Osteocyte (in vitro differentiated cells): ENCODE measurements at regions not wholly inside any gene's neighbourhood (a gene's known extent, or its start where the extent isn't known, plus 50 kb on each side); places are given as distances from the start of the nearest gene placed in this dataset.

ENCODE experiments used
- DNase-seq: peaks from one replicate; pipeline ENCODE4 v3.0.0; 2021; ENCODE audit warnings: mixed read lengths; ENCODE audit not compliant: unreplicated experiment; ENCODE audit errors: extremely low spot score
- H3K27ac Mint-ChIP-seq: one replicate; pipeline ENCODE4 v1.8.0; 2021; ENCODE audit warnings: mild to moderate bottlenecking, mixed read lengths; ENCODE audit not compliant: unreplicated experiment
- H3K27me3 Mint-ChIP-seq: one replicate; pipeline ENCODE4 v1.8.0; 2021; ENCODE audit warnings: mixed read lengths; ENCODE audit not compliant: unreplicated experiment
- H3K36me3 Mint-ChIP-seq: one replicate; pipeline ENCODE4 v1.8.0; 2021; ENCODE audit warnings: mixed read lengths; ENCODE audit not compliant: unreplicated experiment
- H3K4me1 Mint-ChIP-seq: one replicate; pipeline ENCODE4 v1.8.0; 2021; ENCODE audit warnings: mixed read lengths; ENCODE audit not compliant: unreplicated experiment
- H3K4me3 Mint-ChIP-seq: one replicate; pipeline ENCODE4 v1.8.0; 2021; ENCODE audit warnings: mild to moderate bottlenecking, moderate library complexity, mixed read lengths; ENCODE audit not compliant: unreplicated experiment
- H3K9me3 Mint-ChIP-seq: one replicate; pipeline ENCODE4 v1.8.0; 2021; ENCODE audit warnings: mixed read lengths; ENCODE audit not compliant: unreplicated experiment
- CTCF ChIP-seq: fragments of 200-600 bp; sonication (generic); IDR thresholded peaks from 2 replicates; pipeline ENCODE4 v1.5.0; 2021; ENCODE audit warnings: antibody characterized with exemption, mild to moderate bottlenecking, moderate library complexity

GRCh38 chr5:57417320-57417719 lies 65.3 kb downstream of the ACTBL2 start:
- H3K36me3 Mint-ChIP-seq = no peaks in the 10 kb centered on the region
- no peak overlapping the region for H3K4me3 Mint-ChIP-seq
- TF ChIP-seq CTCF = no peak
- H3K4me1 Mint-ChIP-seq = peaks cover 12% of the 10 kb centered on the region
- H3K27ac Mint-ChIP-seq = no peak overlapping the region
- no peak for DNase-seq
- no peaks in the 10 kb centered on the region for H3K9me3 Mint-ChIP-seq
- peaks cover 6% of the 10 kb centered on the region for H3K27me3 Mint-ChIP-seq

- Mint-ChIP-seq H3K27ac (peak overlapping the region; percentile 42), H3K27me3 (peaks cover 6% of the 10 kb centered on the region), H3K9me3 (no peaks in the 10 kb centered on the region), H3K4me3 (no peak overlapping the region), H3K36me3 (no peaks in the 10 kb centered on the region), H3K4me1 (peaks cover 12% of the 10 kb centered on the region)
- TF ChIP-seq CTCF = no peak
- no peak for DNase-seq
Observed at GRCh38 chr5:57416278-57416994, 66.2 kb downstream of the ACTBL2 start.

GRCh38 chr5:57414857-57415256 lies 67.8 kb downstream of the ACTBL2 start:
- no peaks in the 10 kb centered on the region for H3K9me3 Mint-ChIP-seq
- H3K27me3 Mint-ChIP-seq = peaks cover 6% of the 10 kb centered on the region
- no peak for DNase-seq
- peaks cover 12% of the 10 kb centered on the region for H3K4me1 Mint-ChIP-seq
- no peaks in the 10 kb centered on the region for H3K36me3 Mint-ChIP-seq
- H3K4me3 Mint-ChIP-seq = no peak overlapping the region
- TF ChIP-seq CTCF = no peak
- no peak overlapping the region for H3K27ac Mint-ChIP-seq

GRCh38 chr5:57414191-57414590 lies 68.4 kb downstream of the ACTBL2 start:
- no peaks in the 10 kb centered on the region for H3K36me3 Mint-ChIP-seq
- H3K9me3 Mint-ChIP-seq = no peaks in the 10 kb centered on the region
- peaks cover 14% of the 10 kb centered on the region for H3K4me1 Mint-ChIP-seq
- H3K27ac Mint-ChIP-seq = no peak overlapping the region
- no peak for TF ChIP-seq CTCF
- H3K27me3 Mint-ChIP-seq = peaks cover 6% of the 10 kb centered on the region
- H3K4me3 Mint-ChIP-seq = no peak overlapping the region
- DNase-seq = no peak

GRCh38 chr5:57413145-57413544 lies 69.5 kb downstream of the ACTBL2 start:
- no peak for DNase-seq
- no peak overlapping the region for H3K4me3 Mint-ChIP-seq
- peaks cover 20% of the 10 kb centered on the region for H3K4me1 Mint-ChIP-seq
- H3K9me3 Mint-ChIP-seq = no peaks in the 10 kb centered on the region
- no peak for TF ChIP-seq CTCF
- H3K36me3 Mint-ChIP-seq = no peaks in the 10 kb centered on the region
- H3K27me3 Mint-ChIP-seq = peaks cover 1% of the 10 kb centered on the region
- no peak overlapping the region for H3K27ac Mint-ChIP-seq
